Germinal center (tissue), 1 donor: ENCODE measurements at regions not wholly inside any gene's neighbourhood (a gene's known extent, or its start where the extent isn't known, plus 50 kb on each side); places are given as distances from the start of the nearest gene placed in this dataset.
A peak's percentile ranks its signal among the peaks of the same experiment; 100 is the strongest.

Experiments
- DNase-seq: peaks from one replicate; pipeline ENCODE4 v3.0.0; 2012; ENCODE audit warnings: mixed read lengths, low spot score

DNA sequence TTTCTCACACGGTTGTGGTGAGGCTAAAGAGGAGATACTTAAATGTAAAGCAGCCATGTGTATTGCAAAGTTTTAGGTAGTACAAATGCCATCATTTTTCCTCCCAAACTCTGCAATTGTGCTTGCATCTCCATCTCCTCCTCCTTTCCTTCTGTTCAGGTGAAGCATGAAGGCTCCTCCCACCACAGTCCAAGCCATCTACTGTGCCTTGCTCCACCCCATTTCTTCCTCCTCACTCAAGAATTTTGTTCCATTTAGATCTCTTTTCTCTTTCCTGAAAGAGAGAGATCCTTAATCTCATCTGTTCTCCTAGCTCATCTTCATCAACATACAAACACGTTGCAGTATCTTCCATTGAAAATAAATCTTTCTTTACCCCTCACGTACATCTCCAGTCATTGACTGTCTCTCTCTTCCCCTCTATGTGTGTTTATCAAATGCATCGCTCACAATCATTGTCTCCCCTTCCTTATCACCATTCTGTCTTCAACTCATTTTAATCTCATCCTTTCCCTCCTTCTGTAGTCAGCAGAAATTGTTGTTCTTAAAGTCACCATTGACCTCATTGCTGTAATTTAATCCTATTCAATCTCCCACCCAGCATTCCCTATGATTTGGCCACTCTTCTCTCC lies 392.1 kb downstream of the RAD51AP2 start:
- no peak for DNase-seq

DNA sequence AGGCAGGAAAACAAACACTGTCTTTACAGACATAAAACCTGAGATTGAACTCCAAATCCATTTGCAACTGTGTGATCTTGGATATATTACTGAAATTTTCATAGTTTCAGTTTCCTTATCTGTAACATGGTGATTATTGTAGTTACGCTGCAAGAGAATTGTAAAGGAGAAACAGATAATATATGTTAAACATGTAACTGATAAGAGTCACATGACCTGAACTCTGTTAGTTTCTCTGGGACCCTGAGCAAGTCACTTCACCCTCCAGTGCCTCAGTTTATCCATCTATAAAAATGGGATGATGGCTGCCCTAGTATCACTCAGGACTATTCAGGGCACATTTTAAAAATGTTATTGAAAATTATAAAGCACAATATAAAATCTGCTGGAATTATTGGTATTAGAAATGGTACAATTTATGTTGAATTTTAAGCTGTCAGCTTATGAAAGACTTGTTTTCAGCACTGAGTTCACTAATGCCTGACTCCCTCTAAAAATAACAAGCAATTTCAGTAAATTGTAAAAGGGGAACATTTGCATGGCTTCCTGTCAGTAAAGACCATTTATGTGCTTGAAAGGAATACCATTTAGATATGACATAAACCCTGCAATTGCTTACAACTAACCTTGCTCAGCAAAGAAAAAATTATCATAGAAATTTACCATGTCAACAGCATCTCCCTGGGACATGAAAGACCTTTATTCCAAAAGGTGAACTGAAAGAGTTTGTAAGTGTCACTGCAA lies 393.5 kb downstream of the RAD51AP2 start:
- peak; percentile 18 for DNase-seq

- DNase-seq: no peak
Measured at GRCh38 chr2:17122887-17123501, 395.2 kb downstream of the RAD51AP2 start.

DNA sequence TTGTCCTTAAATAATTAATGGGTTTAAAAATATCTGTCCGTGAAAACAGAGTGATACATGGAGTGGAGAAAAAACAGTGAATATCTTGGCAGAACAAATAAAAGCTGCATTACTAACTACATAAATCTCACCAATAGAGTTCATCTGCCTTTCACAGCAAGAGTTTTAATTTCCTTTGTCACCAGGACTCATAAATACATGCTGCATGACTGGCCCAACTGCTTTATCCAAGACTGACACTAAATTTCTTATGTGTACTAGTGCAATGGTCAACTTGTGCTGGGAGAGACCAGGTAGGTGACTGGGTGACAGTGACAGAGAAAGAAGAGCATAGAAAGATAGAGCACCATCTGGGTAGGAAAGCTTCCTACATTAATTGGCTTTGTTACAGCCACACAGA lies 402.8 kb downstream of the RAD51AP2 start:
- no peak for DNase-seq

DNA sequence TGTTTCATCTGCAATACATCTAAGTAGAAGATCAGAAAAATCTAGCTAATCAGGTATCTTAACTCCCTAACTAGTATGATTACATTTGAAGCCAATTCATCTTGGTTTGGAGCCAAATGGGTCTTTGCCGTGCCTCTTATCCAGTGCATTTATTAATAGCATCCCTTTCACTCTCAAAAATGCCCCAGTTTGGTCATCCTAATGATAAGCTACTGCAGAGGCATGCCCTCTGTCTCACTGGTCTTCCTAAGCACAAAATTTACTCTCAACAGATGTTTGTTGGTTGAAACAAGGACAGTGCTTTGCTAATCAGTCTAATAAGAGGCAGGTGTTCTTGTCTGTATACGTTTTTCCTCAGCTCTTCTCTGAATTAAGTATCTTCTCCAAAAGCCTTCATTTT lies 403.2 kb downstream of the RAD51AP2 start:
- DNase-seq: no peak

GRCh38 chr2:17107871-17108270 lies 410.4 kb downstream of the RAD51AP2 start:
- DNase-seq: no peak

DNA sequence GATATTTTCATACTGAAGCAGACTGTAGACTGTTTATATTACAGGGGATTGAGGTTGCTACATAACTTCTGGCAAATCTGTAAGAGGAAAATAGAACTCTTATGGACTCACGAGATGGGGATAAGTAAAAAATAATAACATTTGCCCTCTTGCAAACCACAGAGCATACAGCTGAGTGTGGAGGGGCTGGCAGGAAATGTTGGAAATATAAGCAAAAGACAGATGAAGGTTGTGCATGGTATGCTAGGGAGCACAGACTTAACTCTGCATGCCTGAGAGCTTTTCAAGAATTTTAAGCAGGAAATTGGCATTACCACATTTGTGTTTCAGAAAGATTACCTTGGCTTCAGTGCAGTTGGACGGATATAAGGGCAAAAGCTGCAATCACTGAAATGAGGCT lies 411.1 kb downstream of the RAD51AP2 start:
- DNase-seq: no peak

- DNase-seq: no peak
Measured at GRCh38 chr2:17106418-17106817, 411.8 kb downstream of the RAD51AP2 start.

DNA sequence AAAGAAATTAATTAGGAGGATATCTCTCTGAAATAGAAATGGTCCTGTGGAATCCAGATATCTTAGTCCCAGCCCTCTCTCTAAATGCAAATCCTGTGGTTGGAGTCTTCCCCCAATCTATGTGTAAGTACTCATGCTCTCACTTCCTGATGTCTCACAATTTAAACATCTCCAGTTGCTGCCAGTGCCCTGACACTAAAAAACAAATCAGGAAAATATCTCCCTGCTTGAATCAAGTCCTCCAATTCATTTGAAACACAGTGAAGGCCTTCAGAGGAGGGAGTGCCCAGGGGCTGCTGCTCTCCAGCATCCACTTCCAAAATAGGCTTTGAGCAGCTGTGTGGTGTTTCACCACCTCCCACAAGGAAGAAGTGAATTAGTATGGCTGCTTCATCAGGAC lies 413.8 kb downstream of the RAD51AP2 start:
- DNase-seq: peak; percentile 8

DNA sequence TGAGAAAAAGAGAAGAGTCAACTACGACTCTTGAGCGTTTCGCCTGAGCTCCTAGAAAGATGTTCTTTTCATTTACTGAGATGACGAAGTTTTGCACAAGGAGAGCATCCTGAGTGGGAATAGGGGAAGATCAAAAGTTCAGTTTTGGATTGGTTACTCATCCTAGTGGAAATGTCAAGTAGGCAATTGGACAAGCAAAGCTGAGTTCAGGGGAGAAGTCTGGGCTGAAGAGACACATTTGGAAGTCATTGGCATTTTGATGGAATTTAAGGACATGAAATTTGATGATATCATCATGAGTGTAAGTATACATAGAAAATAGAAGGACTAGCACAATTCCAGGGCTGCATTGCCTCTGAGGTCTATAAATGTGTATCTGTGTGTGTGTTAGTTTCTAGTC lies 416.6 kb downstream of the RAD51AP2 start:
- no peak for DNase-seq

DNA sequence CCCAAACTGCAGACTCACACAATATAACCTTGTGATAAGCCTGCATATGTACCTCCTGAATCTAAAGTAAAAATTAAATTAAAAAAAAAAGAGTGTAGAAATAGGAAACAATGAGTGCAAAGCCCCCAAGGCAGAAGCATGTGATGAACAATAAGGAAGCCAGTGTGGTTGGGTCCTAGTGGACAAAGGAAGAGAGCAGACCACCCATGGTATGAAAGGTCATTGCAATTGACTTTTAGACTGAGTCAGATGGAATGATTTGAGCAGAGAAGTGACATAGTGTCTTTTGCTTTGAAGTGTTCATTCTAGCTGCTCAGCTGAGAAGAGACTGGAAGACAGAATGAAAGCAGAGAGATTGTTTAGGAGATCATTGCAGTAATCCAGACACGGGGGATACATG lies 417.1 kb downstream of the RAD51AP2 start:
- no peak for DNase-seq

- DNase-seq: no peak
Measured at GRCh38 chr2:17095340-17095739, 422.9 kb downstream of the RAD51AP2 start.

DNA sequence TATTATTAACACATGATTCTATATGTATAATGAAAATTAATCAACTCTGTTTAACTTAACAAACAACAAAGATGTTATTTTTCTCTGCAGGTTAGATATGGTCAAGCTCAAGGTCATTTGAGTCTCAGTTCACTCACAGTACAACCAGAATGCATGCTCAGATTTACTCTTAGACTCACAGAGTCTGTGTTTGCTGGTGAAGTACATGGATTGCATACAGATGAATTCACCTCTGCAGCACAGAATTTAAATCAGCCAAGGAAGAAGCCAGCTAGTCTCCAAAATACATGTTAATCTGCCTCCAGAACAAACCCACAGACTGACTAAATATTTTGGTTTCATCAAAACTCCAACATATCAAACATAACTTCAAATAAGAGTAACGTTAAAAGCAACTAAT lies 424.5 kb downstream of the RAD51AP2 start:
- DNase-seq: no peak

DNA sequence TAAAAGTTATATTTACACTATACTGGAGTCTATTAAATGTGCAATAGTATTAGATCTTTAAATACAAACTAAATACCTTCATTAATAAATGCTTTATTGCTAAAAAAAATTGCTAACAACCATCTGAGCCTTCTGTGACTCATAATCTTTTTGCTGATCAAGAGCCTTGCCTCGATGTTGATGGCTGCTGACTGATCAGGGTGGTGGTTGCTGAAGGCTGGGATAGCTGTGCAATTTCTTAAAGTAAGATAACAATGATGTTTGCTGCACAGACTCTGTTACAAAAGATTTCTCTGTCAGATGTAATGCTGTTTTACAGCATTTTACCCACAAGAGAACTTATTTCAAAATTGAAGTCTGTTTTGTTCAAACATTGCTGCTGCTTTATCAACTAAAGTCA lies 421.4 kb upstream of the CYRIA start:
- DNase-seq: no peak

GRCh38 chr2:17085546-17086202 lies 420.0 kb upstream of the CYRIA start:
- DNase-seq: no peak

DNA sequence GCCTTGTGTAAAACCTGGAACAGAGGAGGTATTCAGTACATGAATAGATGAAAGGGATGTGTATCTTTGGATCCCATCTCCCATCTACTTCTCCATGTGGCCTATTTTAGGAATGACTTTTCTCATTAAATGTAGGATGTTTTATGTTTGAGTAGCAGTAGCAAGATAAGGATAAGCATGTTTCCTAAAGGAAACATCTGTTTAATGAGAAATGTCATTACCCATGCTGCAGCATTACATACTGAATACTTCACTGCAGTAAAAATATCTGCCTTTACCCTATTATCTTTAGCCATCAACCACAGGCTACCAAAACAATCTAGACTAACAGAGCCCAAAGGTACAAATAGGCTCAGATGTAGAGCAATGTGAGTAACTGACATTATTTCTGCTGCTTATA lies 419.2 kb upstream of the CYRIA start:
- no peak for DNase-seq

- DNase-seq: no peak
Measured at GRCh38 chr2:17083902-17084301, 418.3 kb upstream of the CYRIA start.

DNA sequence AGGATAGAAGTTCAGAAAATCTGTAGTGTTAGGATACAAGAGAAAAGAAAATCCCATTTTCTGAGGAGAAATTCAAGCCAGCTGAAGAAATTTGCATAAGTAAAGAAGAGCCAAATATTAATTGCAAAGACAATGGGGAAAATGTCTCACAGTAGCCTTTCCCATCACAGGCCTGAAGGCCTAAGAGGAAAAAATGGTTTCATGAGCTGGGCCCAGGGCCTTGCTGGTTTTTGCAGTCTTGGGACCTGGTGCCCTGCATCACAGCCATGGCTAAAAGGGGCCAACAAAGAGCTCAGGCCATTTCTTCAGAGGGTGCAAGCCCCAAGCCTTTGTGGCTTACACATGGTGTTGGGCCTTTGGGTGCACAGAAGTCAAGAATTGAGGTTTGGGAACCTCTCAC lies 413.6 kb upstream of the CYRIA start:
- no peak for DNase-seq

DNA sequence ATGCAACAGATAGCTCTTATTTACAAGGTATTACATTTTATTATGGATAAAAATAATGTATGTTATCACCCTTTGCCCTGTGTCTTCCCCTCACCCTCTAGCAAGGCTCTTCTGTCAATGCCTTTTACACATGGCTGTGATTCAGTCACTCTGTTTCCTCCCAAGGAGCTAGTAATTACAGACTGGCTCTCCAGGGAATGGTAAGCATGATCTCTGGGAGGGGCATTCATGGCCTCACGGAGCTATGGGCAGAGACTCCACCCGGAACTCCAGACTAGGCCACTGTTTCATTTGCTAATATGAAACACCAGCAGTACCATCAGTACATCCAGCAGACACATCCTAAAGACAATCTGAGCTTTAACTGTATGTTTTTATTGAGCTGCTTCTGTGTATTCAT lies 410.9 kb upstream of the CYRIA start:
- DNase-seq: no peak

DNA sequence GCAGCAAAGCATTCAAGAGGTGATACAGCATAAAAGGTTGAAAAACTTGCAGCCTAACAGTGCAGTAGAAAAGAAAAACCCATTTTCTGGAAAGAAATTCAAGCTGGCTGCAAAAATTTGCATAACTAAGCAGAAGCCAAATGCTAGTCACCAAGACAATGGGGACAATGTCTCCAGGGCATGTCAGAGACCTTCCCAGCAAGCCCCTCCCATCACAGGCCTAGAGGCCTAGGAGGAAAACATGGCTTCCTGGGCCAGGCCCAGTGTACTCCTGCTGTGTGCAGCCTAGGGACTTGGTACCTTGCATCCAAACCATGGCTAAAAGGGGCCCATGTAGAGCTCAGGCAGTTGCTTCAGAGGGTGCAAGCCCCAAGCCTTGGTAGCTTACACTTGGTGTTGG lies 405.1 kb upstream of the CYRIA start:
- DNase-seq: no peak

DNA sequence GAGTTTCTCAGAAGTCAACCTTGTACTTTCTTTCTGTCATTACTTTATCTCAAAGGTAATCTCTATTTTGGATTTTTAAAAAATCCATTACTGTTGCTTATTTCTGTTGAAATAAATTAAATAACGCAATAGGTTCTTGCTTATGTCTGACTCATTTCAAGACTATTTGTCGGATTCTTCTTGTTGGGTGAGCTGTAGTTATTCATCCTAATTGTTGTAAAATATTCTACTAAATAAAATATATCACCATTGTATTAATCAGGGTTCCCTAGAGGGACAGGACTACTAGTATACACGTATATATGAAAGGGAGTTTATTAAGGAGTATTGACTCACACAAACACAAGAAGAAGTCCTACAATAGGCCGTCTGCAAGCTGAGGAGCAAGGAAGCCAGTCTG lies 403.9 kb upstream of the CYRIA start:
- DNase-seq: no peak

DNA sequence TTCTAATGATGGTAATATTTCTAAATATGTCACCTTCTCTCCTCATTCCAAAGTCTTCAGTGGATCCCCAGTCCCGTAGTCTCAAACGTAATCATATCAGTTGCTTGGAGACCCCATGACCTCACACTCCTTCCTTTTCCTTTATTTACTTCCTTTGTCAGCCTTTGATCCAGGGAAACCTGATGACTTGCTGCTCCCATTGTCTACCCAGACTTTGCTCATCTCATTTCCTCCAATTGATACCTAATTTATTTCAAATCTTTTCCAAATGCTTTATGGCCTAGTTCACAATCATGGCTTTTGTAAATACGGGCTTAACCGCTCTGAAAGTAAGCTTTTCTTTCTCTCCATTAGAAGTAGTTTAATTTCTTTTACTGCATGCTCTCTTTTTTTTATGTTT lies 402.4 kb upstream of the CYRIA start:
- no peak for DNase-seq

- no peak for DNase-seq
Measured at GRCh38 chr2:17065536-17065935, 399.9 kb upstream of the CYRIA start.
